ENCODE measurements at regions not wholly inside any gene's neighbourhood (a gene's known extent, or its start where the extent isn't known, plus 50 kb on each side); places are given as distances from the start of the nearest gene placed in this dataset.

- no peak for TF ChIP-seq CEBPB (IDR thresholded peaks at IDR 0.05; ENCODE audit: borderline replicate concordance, low read depth, low read length)
These were observed 550.6 kb upstream of the CLINT1 start (continued) for GRCh38 chr5:158409507-158409906.

GRCh38 chr5:158407824-158408195, 548.9 kb upstream of the CLINT1 start:
- H3K79me2 ChIP-seq (ENCODE audit: insufficient read depth, low read length) = no peaks in the 10 kb centered on the region
- CTCF ChIA-PET (ENCODE audit: low intra/inter-chr PET ratio, low total read pairs) = no interaction called here
- H3K27me3 ChIP-seq (ENCODE audit: control insufficient read depth in 1 of 2, insufficient read depth in 2 of 2, low read length in 2 of 2) = no peaks in the 10 kb centered on the region
- in situ Hi-C loops (cut with HindIII; ENCODE audit: extremely low pct_ligation_motif_present, low pct_unique_long_range_greater_than_20kb) = no loop called here
- H3K4me3 ChIP-seq (replicated peaks in 1 of 3; ENCODE audit: insufficient read depth in 1 of 3, low read depth in 2 of 3, low read length in 3 of 3) = no peak overlapping the region
- DNase-seq (ENCODE audit: low spot score) (no peak), FAIRE-seq (no peak), ATAC-seq (no peak)
- H3K27ac ChIP-seq (ENCODE audit: extremely low read length, insufficient read depth, low read length) = no peak overlapping the region
- POLR2A ChIA-PET = no interaction called here
- intact Hi-C loops (cut with micrococcal nuclease; ENCODE audit: unreplicated experiment) = no loop called here
- H3K9me3 ChIP-seq (ENCODE audit: low read length) = peaks cover 27% of the 10 kb centered on the region
- no peak overlapping the region for H2AFZ ChIP-seq (ENCODE audit: low read length)
- no TSS peak for BruUV-seq (replicated peaks)
- no peaks in the 10 kb centered on the region for H4K20me1 ChIP-seq (ENCODE audit: insufficient read depth, low read length)
- H3K36me3 ChIP-seq (replicated peaks in 1 of 2; ENCODE audit: control insufficient read depth in 1 of 2, insufficient read depth in 2 of 2, low read length in 2 of 2) = no peaks in the 10 kb centered on the region
- H3K4me2 ChIP-seq (ENCODE audit: low read depth, low read length) = no peak overlapping the region
- H3K4me1 ChIP-seq (ENCODE audit: insufficient read depth, low read length) = no peaks in the 10 kb centered on the region
- TF ChIP-seq CSRNP1 (CRISPR knock-in tag; IDR thresholded peaks at IDR 0.05) (no peak), DNMT3B (CRISPR knock-in tag; conservative IDR thresholded peaks at IDR 0.05) (no peak), NFE2L2 (IDR thresholded peaks at IDR 0.05; ENCODE audit: low read length) (no peak), SOX5 (CRISPR knock-in tag; IDR thresholded peaks at IDR 0.05; ENCODE audit: borderline replicate concordance) (no peak), ZNF33B (CRISPR knock-in tag; IDR thresholded peaks at IDR 0.05) (no peak), GATAD1 (CRISPR knock-in tag; IDR thresholded peaks at IDR 0.05) (no peak), ZNF724P (CRISPR knock-in tag; IDR thresholded peaks at IDR 0.05; ENCODE audit: borderline replicate concordance) (no peak), GPN1 (CRISPR knock-in tag; IDR thresholded peaks at IDR 0.05; ENCODE audit: borderline replicate concordance) (no peak), STAG1 (CRISPR knock-in tag; IDR thresholded peaks at IDR 0.05) (no peak)
- H3K9ac ChIP-seq (ENCODE audit: insufficient read depth, low read depth, low read length) = no peak overlapping the region
